ENCODE measurements at regions not wholly inside any gene's neighbourhood (a gene's known extent, or its start where the extent isn't known, plus 50 kb on each side); places are given as distances from the start of the nearest gene placed in this dataset.

DNA sequence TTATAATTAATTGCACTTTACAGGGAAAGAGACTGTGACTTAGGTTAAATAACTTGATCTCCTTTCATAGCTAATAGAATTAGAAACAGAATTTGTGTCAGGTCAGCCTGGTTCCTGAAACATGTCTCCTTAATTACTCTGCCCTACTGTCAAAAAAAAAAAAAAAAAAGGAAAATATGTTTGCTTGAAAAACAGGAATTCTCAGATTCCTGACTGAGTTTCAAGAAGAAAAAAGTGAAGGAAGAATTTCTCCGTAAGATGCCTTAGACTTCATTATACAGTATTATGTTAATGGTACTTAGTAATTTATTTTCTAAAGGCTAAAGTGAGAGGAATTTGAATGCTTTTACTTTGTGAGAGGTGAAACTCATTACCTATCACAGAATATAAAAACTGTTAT lies 118.4 kb upstream of the REG3G start:
- H3K4me3 ChIP-seq (ENCODE audit: low read depth in 1 of 2, low read length in 2 of 2): no peak overlapping the region
- DNase-seq (no peak), ATAC-seq (ENCODE audit: insufficient read depth, low read depth) (no peak)
- no peaks in the 10 kb centered on the region for H3K79me2 ChIP-seq (ENCODE audit: insufficient read depth, low read length)
- H3K9me3 ChIP-seq (ENCODE audit: insufficient read depth, low read length, severe bottlenecking): no peaks in the 10 kb centered on the region
- no peak overlapping the region for H3K27ac ChIP-seq (ENCODE audit: low read length)
- H3K9ac ChIP-seq (ENCODE audit: low read depth, low read length): no peak overlapping the region
- no peaks in the 10 kb centered on the region for H3K36me3 ChIP-seq (ENCODE audit: insufficient read depth, low read length)
- H3K4me1 ChIP-seq (ENCODE audit: insufficient read depth, low read length): no peaks in the 10 kb centered on the region
- no peak overlapping the region for H2AFZ ChIP-seq (ENCODE audit: low read depth, low read length)
- no peak overlapping the region for H3K4me2 ChIP-seq (ENCODE audit: insufficient read depth, low read length)
- no peaks in the 10 kb centered on the region for H3K27me3 ChIP-seq (ENCODE audit: insufficient read depth, low read length, poor library complexity)
- H4K20me1 ChIP-seq (ENCODE audit: insufficient read depth, low read length): no peaks in the 10 kb centered on the region
- TF ChIP-seq EZH2 (IDR thresholded peaks at IDR 0.05; ENCODE audit: borderline replicate concordance, low read depth, low read length, severe bottlenecking): no peak
- TF ChIP-seq, protein P1, sequence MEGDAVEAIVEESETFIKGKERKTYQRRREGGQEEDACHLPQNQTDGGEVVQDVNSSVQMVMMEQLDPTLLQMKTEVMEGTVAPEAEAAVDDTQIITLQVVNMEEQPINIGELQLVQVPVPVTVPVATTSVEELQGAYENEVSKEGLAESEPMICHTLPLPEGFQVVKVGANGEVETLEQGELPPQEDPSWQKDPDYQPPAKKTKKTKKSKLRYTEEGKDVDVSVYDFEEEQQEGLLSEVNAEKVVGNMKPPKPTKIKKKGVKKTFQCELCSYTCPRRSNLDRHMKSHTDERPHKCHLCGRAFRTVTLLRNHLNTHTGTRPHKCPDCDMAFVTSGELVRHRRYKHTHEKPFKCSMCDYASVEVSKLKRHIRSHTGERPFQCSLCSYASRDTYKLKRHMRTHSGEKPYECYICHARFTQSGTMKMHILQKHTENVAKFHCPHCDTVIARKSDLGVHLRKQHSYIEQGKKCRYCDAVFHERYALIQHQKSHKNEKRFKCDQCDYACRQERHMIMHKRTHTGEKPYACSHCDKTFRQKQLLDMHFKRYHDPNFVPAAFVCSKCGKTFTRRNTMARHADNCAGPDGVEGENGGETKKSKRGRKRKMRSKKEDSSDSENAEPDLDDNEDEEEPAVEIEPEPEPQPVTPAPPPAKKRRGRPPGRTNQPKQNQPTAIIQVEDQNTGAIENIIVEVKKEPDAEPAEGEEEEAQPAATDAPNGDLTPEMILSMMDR (IDR thresholded peaks at IDR 0.05; ENCODE audit: borderline replicate concordance, extremely low read depth, low read length, poor library complexity, severe bottlenecking): no peak

DNA sequence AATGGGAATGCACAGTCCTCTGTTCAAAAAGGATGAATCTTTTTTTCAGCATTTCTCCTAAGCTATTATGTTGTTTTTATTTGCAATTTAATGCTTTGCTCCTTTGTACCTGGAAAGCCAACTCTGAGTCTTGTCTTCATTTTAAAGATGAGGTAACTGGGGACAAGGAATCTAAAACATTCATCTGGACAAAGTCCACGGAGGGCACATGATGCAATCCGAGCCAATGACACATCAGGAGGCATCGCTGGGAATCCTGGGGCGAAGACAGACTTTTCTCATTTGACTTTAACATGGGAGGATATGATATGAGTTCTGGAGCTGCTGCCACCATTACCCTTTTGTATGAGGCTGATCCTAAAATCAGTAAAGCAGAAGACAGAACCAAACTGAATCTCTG lies 116.5 kb upstream of the REG3G start:
- H3K79me2 ChIP-seq (ENCODE audit: insufficient read depth, low read length): no peaks in the 10 kb centered on the region
- no peaks in the 10 kb centered on the region for H3K27me3 ChIP-seq (ENCODE audit: insufficient read depth, low read length, poor library complexity)
- H3K36me3 ChIP-seq (ENCODE audit: insufficient read depth, low read length): no peaks in the 10 kb centered on the region
- H2AFZ ChIP-seq (ENCODE audit: low read depth, low read length): no peak overlapping the region
- H3K4me2 ChIP-seq (ENCODE audit: insufficient read depth, low read length): no peak overlapping the region
- H3K4me1 ChIP-seq (ENCODE audit: insufficient read depth, low read length): no peaks in the 10 kb centered on the region
- no peaks in the 10 kb centered on the region for H4K20me1 ChIP-seq (ENCODE audit: insufficient read depth, low read length)
- ATAC-seq (ENCODE audit: insufficient read depth, low read depth) (no peak), DNase-seq (no peak)
- no peak overlapping the region for H3K27ac ChIP-seq (ENCODE audit: low read length)
- TF ChIP-seq, protein P1 (IDR thresholded peaks at IDR 0.05; ENCODE audit: borderline replicate concordance, extremely low read depth, low read length, poor library complexity, severe bottlenecking): no peak
- no peak for TF ChIP-seq EZH2 (IDR thresholded peaks at IDR 0.05; ENCODE audit: borderline replicate concordance, low read depth, low read length, severe bottlenecking)
- H3K9me3 ChIP-seq (ENCODE audit: insufficient read depth, low read length, severe bottlenecking): no peaks in the 10 kb centered on the region
- H3K9ac ChIP-seq (ENCODE audit: low read depth, low read length): no peak overlapping the region
- H3K4me3 ChIP-seq (ENCODE audit: low read depth in 1 of 2, low read length in 2 of 2): no peak overlapping the region

DNA sequence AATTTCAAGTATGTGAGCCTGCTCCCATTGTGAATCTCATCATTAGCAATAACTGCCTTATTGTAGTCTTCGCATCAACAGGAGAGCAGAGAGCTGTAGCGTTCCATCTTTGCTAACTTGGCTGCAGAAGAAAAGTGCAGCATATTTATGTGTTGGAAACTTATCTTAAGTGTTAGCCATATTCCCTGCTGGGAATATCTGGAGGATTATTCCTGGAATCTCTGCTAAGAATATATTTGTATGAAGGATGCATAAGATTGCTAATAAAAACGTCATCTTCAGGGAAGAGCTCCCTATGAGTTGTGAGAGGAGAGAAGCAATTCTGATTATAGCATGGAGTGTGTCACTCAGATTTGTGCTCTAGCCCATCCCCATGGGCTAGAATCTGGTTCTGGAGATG lies 115.1 kb upstream of the REG3G start:
- no peak overlapping the region for H2AFZ ChIP-seq (ENCODE audit: low read depth, low read length)
- H3K4me2 ChIP-seq (ENCODE audit: insufficient read depth, low read length): no peak overlapping the region
- no peaks in the 10 kb centered on the region for H3K27me3 ChIP-seq (ENCODE audit: insufficient read depth, low read length, poor library complexity)
- no peak for ATAC-seq (ENCODE audit: insufficient read depth, low read depth)
- no peaks in the 10 kb centered on the region for H4K20me1 ChIP-seq (ENCODE audit: insufficient read depth, low read length)
- H3K4me1 ChIP-seq (ENCODE audit: insufficient read depth, low read length): no peaks in the 10 kb centered on the region
- no peak overlapping the region for H3K27ac ChIP-seq (ENCODE audit: low read length)
- DNase-seq: no peak
- H3K9me3 ChIP-seq (ENCODE audit: insufficient read depth, low read length, severe bottlenecking): no peaks in the 10 kb centered on the region
- H3K79me2 ChIP-seq (ENCODE audit: insufficient read depth, low read length): no peaks in the 10 kb centered on the region
- no peak overlapping the region for H3K9ac ChIP-seq (ENCODE audit: low read depth, low read length)
- H3K36me3 ChIP-seq (ENCODE audit: insufficient read depth, low read length): no peaks in the 10 kb centered on the region
- H3K4me3 ChIP-seq (ENCODE audit: low read depth in 1 of 2, low read length in 2 of 2): no peak overlapping the region
- TF ChIP-seq, protein P1 (IDR thresholded peaks at IDR 0.05; ENCODE audit: borderline replicate concordance, extremely low read depth, low read length, poor library complexity, severe bottlenecking): no peak
- no peak for TF ChIP-seq EZH2 (IDR thresholded peaks at IDR 0.05; ENCODE audit: borderline replicate concordance, low read depth, low read length, severe bottlenecking)

DNA sequence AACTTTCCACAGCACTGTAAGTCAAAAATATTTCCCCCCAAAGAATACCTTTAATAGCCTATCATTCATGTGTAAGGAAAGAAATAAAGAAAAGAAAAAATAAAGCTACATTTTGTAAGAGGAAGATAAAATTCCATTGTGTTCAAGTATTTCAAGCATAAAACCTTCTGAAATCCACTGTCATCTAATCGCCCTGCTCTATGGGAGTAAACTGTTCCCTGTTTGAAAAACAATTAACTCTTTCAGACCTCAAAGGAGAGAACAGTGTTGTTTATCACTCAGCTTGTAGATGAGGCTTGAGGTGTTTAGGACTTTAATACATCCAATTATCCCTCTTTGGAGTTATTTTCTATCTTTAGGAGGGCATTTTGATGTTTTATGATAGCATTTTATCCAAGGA lies 112.2 kb upstream of the REG3G start:
- Histone ChIP-seq H3K4me1 (ENCODE audit: insufficient read depth, low read length) (no peaks in the 10 kb centered on the region), H2AFZ (ENCODE audit: low read depth, low read length) (no peak overlapping the region), H3K9ac (ENCODE audit: low read depth, low read length) (no peak overlapping the region), H3K4me3 (ENCODE audit: low read depth in 1 of 2, low read length in 2 of 2) (no peak overlapping the region), H4K20me1 (ENCODE audit: insufficient read depth, low read length) (no peaks in the 10 kb centered on the region), H3K36me3 (ENCODE audit: insufficient read depth, low read length) (no peaks in the 10 kb centered on the region), H3K27ac (ENCODE audit: low read length) (no peak overlapping the region), H3K4me2 (ENCODE audit: insufficient read depth, low read length) (no peak overlapping the region), H3K27me3 (ENCODE audit: insufficient read depth, low read length, poor library complexity) (no peaks in the 10 kb centered on the region), H3K9me3 (ENCODE audit: insufficient read depth, low read length, severe bottlenecking) (no peaks in the 10 kb centered on the region), H3K79me2 (ENCODE audit: insufficient read depth, low read length) (no peaks in the 10 kb centered on the region)
- no peak for TF ChIP-seq EZH2 (IDR thresholded peaks at IDR 0.05; ENCODE audit: borderline replicate concordance, low read depth, low read length, severe bottlenecking)
- TF ChIP-seq, protein P1 (IDR thresholded peaks at IDR 0.05; ENCODE audit: borderline replicate concordance, extremely low read depth, low read length, poor library complexity, severe bottlenecking): no peak
- ATAC-seq (ENCODE audit: insufficient read depth, low read depth): no peak
- DNase-seq: no peak

All from DND-41 (cell line).